HEK293 (cell line): ENCODE measurements at regions not wholly inside any gene's neighbourhood (a gene's known extent, or its start where the extent isn't known, plus 50 kb on each side); places are given as distances from the start of the nearest gene placed in this dataset.

Source experiments
- CTCF ChIA-PET: fragments of 350-600 bp; formaldehyde crosslinking; extraction: SDS; loops from one replicate; lab custom pipeline; 2021; ENCODE audit warnings: antibody characterized with exemption; lab: Yijun Ruan, JAX
- POLR2A ChIA-PET: fragments of 300-600 bp; formaldehyde crosslinking; extraction: SDS; loops from one replicate; lab custom pipeline; 2020; ENCODE audit warnings: antibody characterized with exemption, inconsistent platforms; lab: Yijun Ruan, JAX
- H3K27ac ChIP-seq: fragments of 200-500 bp; sonication (Bioruptor generic); 2 replicates; pipeline ENCODE4 v1.5.1; 2014; ENCODE audit warnings: low read depth, low read length, control low read depth, inconsistent platforms; ENCODE audit errors: extremely low read depth
- H3K36me3 ChIP-seq, 2 experiments: fragments of 200-500 bp in 1 of 2; sonication (Bioruptor generic) in 1 of 2; 1 replicate in 1 of 2; 2 replicates in 1 of 2; pipeline ENCODE4 v1.5.1; 2014 to 2017; ENCODE audit warnings: inconsistent platforms in 2 of 2, low read length in 2 of 2; ENCODE audit not compliant: control insufficient read depth in 2 of 2, insufficient read depth in 1 of 2
- H3K4me1 ChIP-seq: fragments of 200-500 bp; sonication (Bioruptor generic); 2 replicates; pipeline ENCODE4 v1.5.1; 2014; ENCODE audit warnings: mild to moderate bottlenecking, low read length, inconsistent platforms; ENCODE audit not compliant: control insufficient read depth, insufficient read depth
- H3K4me3 ChIP-seq: 2 replicates; pipeline ENCODE4 v1.5.1; 2011; ENCODE audit warnings: low read depth, mild to moderate bottlenecking, control low read depth, low read length, moderate library complexity
- H3K9me3 ChIP-seq: fragments of 200-500 bp; sonication (Bioruptor generic); 2 replicates; pipeline ENCODE4 v1.5.1; 2014; ENCODE audit warnings: low read depth, low read length, inconsistent platforms; ENCODE audit not compliant: control insufficient read depth, insufficient read depth
- ATF2 ChIP-seq: fragments of 450-650 bp; formaldehyde crosslinking; IDR thresholded peaks from 2 replicates; pipeline ENCODE4 v1.5.1; 2016; ENCODE audit warnings: missing biosample characterization, missing genetic modification characterization, low read depth
- FEZF1 ChIP-seq: fragments of 450-650 bp; formaldehyde crosslinking; IDR thresholded peaks from 2 replicates; pipeline ENCODE4 v1.5.1; 2016; ENCODE audit warnings: missing biosample characterization, missing genetic modification characterization
- OSR2 ChIP-seq: fragments of 450-650 bp; formaldehyde crosslinking; IDR thresholded peaks from 2 replicates; pipeline ENCODE4 v1.5.1; 2016; ENCODE audit warnings: missing biosample characterization, missing genetic modification characterization
- SCRT1 ChIP-seq: fragments of 450-650 bp; formaldehyde crosslinking; IDR thresholded peaks from 2 replicates; pipeline ENCODE4 v1.5.1; 2016; ENCODE audit warnings: missing biosample characterization, missing genetic modification characterization, borderline replicate concordance
- SP3 ChIP-seq: fragments of 450-650 bp; formaldehyde crosslinking; IDR thresholded peaks from 2 replicates; pipeline ENCODE4 v1.5.1; 2016; ENCODE audit warnings: missing biosample characterization, missing genetic modification characterization
- TSHZ1 ChIP-seq: fragments of 450-650 bp; formaldehyde crosslinking; IDR thresholded peaks from 2 replicates; pipeline ENCODE4 v1.5.1; 2016; ENCODE audit warnings: missing biosample characterization, missing genetic modification characterization, borderline replicate concordance
- ZBTB48 ChIP-seq: fragments of 450-650 bp; formaldehyde crosslinking; IDR thresholded peaks from 2 replicates; pipeline ENCODE4 v1.5.1; 2016; ENCODE audit warnings: missing biosample characterization, missing genetic modification characterization
- ZBTB8A ChIP-seq: fragments of 450-650 bp; formaldehyde crosslinking; IDR thresholded peaks from 2 replicates; pipeline ENCODE4 v1.5.1; 2016; ENCODE audit warnings: missing biosample characterization, missing genetic modification characterization
- ZIC2 ChIP-seq: fragments of 450-650 bp; formaldehyde crosslinking; IDR thresholded peaks from 2 replicates; pipeline ENCODE4 v1.5.1; 2016; ENCODE audit warnings: missing biosample characterization, missing genetic modification characterization
- ZNF140 ChIP-seq: fragments of 450-650 bp; formaldehyde crosslinking; IDR thresholded peaks from 2 replicates; pipeline ENCODE4 v1.5.1; 2016; ENCODE audit warnings: missing biosample characterization, missing genetic modification characterization
- ZNF148 ChIP-seq: fragments of 450-650 bp; formaldehyde crosslinking; IDR thresholded peaks from 2 replicates; pipeline ENCODE4 v1.5.0; 2017; ENCODE audit warnings: missing biosample characterization, missing genetic modification characterization, borderline replicate concordance
- ZNF18 ChIP-seq: fragments of 450-650 bp; formaldehyde crosslinking; IDR thresholded peaks from 2 replicates; pipeline ENCODE4 v1.5.1; 2016; ENCODE audit warnings: missing biosample characterization, missing genetic modification characterization
- ZNF184 ChIP-seq: fragments of 450-650 bp; IDR thresholded peaks from 2 replicates; pipeline ENCODE4 v1.5.1; 2018; ENCODE audit warnings: missing biosample characterization, mild to moderate bottlenecking, missing genetic modification characterization
- ZNF292 ChIP-seq: fragments of 450-650 bp; formaldehyde crosslinking; IDR thresholded peaks from 2 replicates; pipeline ENCODE4 v1.5.1; 2016; ENCODE audit warnings: low read depth, missing biosample characterization, missing genetic modification characterization, borderline replicate concordance
- ZNF513 ChIP-seq: fragments of 450-650 bp; IDR thresholded peaks from 2 replicates; pipeline ENCODE4 v1.5.1; 2018; ENCODE audit warnings: missing biosample characterization, missing genetic modification characterization
- ZNF571 ChIP-seq: fragments of 450-650 bp; formaldehyde crosslinking; IDR thresholded peaks from 2 replicates; pipeline ENCODE4 v1.5.0; 2017; ENCODE audit warnings: missing biosample characterization, missing genetic modification characterization
- ZNF580 ChIP-seq: fragments of 450-650 bp; formaldehyde crosslinking; IDR thresholded peaks from 2 replicates; pipeline ENCODE4 v1.5.1; 2016; ENCODE audit warnings: missing biosample characterization, missing genetic modification characterization
- ZNF600 ChIP-seq: fragments of 450-650 bp; formaldehyde crosslinking; IDR thresholded peaks from 2 replicates; pipeline ENCODE4 v1.5.1; 2016; ENCODE audit warnings: missing biosample characterization, missing genetic modification characterization
- ZNF645 ChIP-seq: fragments of 450-650 bp; formaldehyde crosslinking; IDR thresholded peaks from 2 replicates; pipeline ENCODE4; 2016; ENCODE audit warnings: missing biosample characterization, missing genetic modification characterization
- ZNF664 ChIP-seq: fragments of 450-650 bp; formaldehyde crosslinking; IDR thresholded peaks from 2 replicates; pipeline ENCODE4 v1.5.1; 2016; ENCODE audit warnings: missing biosample characterization, missing genetic modification characterization
- ZNF677 ChIP-seq: fragments of 450-650 bp; IDR thresholded peaks from 2 replicates; pipeline ENCODE4 v1.5.0; 2018; ENCODE audit warnings: missing biosample characterization, mild to moderate bottlenecking, missing genetic modification characterization, moderate library complexity
- ZNF777 ChIP-seq: fragments of 450-650 bp; formaldehyde crosslinking; IDR thresholded peaks from 2 replicates; pipeline ENCODE4 v1.5.1; 2017; ENCODE audit warnings: missing biosample characterization, missing genetic modification characterization, borderline replicate concordance
- ZSCAN4 ChIP-seq: fragments of 450-650 bp; formaldehyde crosslinking; IDR thresholded peaks from 2 replicates; pipeline ENCODE4 v1.5.1; 2017; ENCODE audit warnings: missing biosample characterization, missing genetic modification characterization

- no peak overlapping the region for H3K27ac ChIP-seq
- H3K36me3 ChIP-seq: no peaks in the 10 kb centered on the region
- H3K4me1 ChIP-seq: no peaks in the 10 kb centered on the region
- H3K4me3 ChIP-seq: no peak overlapping the region
- ChIA-PET CTCF (no interaction called here), POLR2A (no interaction called here)
- TF ChIP-seq OSR2 (no peak), ZIC2 (tag by site-specific recombination) (no peak), ZNF292 (no peak), ZNF184 (no peak), ZBTB48 (tag by site-specific recombination) (no peak), ZNF580 (tag by site-specific recombination) (no peak), SCRT1 (tag by site-specific recombination) (no peak), ZNF148 (tag by site-specific recombination) (no peak), ZBTB8A (tag by site-specific recombination) (no peak)
- no peaks in the 10 kb centered on the region for H3K9me3 ChIP-seq
Observed at GRCh38 chr7:156519070-156519469, 121.5 kb upstream of the RNF32 start.

GRCh38 chr7:156518466-156518865, 122.1 kb upstream of the RNF32 start:
- H3K36me3 ChIP-seq: no peaks in the 10 kb centered on the region
- H3K4me1 ChIP-seq: no peaks in the 10 kb centered on the region
- H3K27ac ChIP-seq: no peak overlapping the region
- H3K9me3 ChIP-seq: no peaks in the 10 kb centered on the region
- POLR2A ChIA-PET: no interaction called here
- CTCF ChIA-PET: no interaction called here
- H3K4me3 ChIP-seq: no peak overlapping the region
- no peak for TF ChIP-seq ZNF677 (tag by site-specific recombination)
- no peak for TF ChIP-seq ZNF777 (tag by site-specific recombination)
- TF ChIP-seq ZNF600 (tag by site-specific recombination): no peak
- TF ChIP-seq SP3: no peak
- TF ChIP-seq ZNF645 (tag by site-specific recombination): no peak
- TF ChIP-seq ZNF664 (tag by site-specific recombination): no peak
- TF ChIP-seq FEZF1 (tag by site-specific recombination): no peak
- TF ChIP-seq ZNF140: no peak
- no peak for TF ChIP-seq TSHZ1 (tag by site-specific recombination)
- TF ChIP-seq ZNF513 (tag by site-specific recombination): no peak
- TF ChIP-seq ZSCAN4 (tag by site-specific recombination): no peak
- no peak for TF ChIP-seq ZNF18 (tag by site-specific recombination)
- TF ChIP-seq ZNF571 (tag by site-specific recombination): no peak
- TF ChIP-seq ATF2 (tag by site-specific recombination): no peak
